ENCODE measurements at regions not wholly inside any gene's neighbourhood (a gene's known extent, or its start where the extent isn't known, plus 50 kb on each side); places are given as distances from the start of the nearest gene placed in this dataset.

GRCh38 chr9:84484172-84484571 lies 143.6 kb upstream of the SLC28A3 start (continued):
- TF ChIP-seq GTF2F1 (IDR thresholded peaks at IDR 0.05; ENCODE audit: borderline replicate concordance, low read depth, low read length): no peak

- no peak overlapping the region for H4K5ac ChIP-seq (ENCODE audit: insufficient read length, low read depth, low read length)
- H4K8ac ChIP-seq (ENCODE audit: extremely low read depth, insufficient read depth, low read length): no peak overlapping the region
- H4K91ac ChIP-seq (replicated peaks; ENCODE audit: insufficient read length, low read length): no peak overlapping the region
- TF ChIP-seq KDM4A (IDR thresholded peaks at IDR 0.05; ENCODE audit: low read depth, low read length, severe bottlenecking) (no peak), RNF2 (IDR thresholded peaks at IDR 0.05; ENCODE audit: borderline replicate concordance, low read depth, low read length, missing control alignments, poor library complexity, severe bottlenecking) (no peak)
- no peak overlapping the region for H3K4me3 ChIP-seq (ENCODE audit: extremely low read depth in 1 of 4, insufficient read depth in 2 of 4, low read depth in 3 of 4, low read length in 4 of 4)
- no peak overlapping the region for H3K14ac ChIP-seq (ENCODE audit: insufficient read length)
- H3K23ac ChIP-seq (ENCODE audit: insufficient read length): no peak overlapping the region
- H2BK20ac ChIP-seq (ENCODE audit: low read length): no peak overlapping the region
- no peaks in the 10 kb centered on the region for H3K23me2 ChIP-seq (ENCODE audit: low read depth, low read length)
- DNase-seq (ENCODE audit: low read depth in 1 of 2, low spot score in 2 of 2) (no peak), FAIRE-seq (no peak)
- H3K27ac ChIP-seq (ENCODE audit: low read depth, low read length): no peak overlapping the region
- no peak overlapping the region for H3K4me2 ChIP-seq (ENCODE audit: insufficient read depth in 1 of 2, low read depth in 2 of 2, low read length in 2 of 2)
- H3K79me2 ChIP-seq (ENCODE audit: control insufficient read depth in 1 of 2, insufficient read depth in 2 of 2, low read length in 2 of 2): no peaks in the 10 kb centered on the region
- no peak overlapping the region for H3K9ac ChIP-seq (replicated peaks in 1 of 4; ENCODE audit: extremely low read depth in 1 of 4, low read depth in 3 of 4, low read length in 3 of 4)
- H3K4me1 ChIP-seq (replicated peaks in 1 of 4; ENCODE audit: control insufficient read depth in 3 of 4, insufficient read depth in 4 of 4, low read length in 3 of 4): no peaks in the 10 kb centered on the region
- no peak overlapping the region for H3K4ac ChIP-seq (replicated peaks; ENCODE audit: insufficient read length, low read depth, low read length)
- no peak overlapping the region for H2BK12ac ChIP-seq (ENCODE audit: low read depth, low read length)
- H3K36me3 ChIP-seq (ENCODE audit: control insufficient read depth in 2 of 4, insufficient read depth in 4 of 4, low read length in 3 of 4): no peaks in the 10 kb centered on the region
- ChIA-PET POLR2A (ENCODE audit: partially characterized antibody) (no interaction called here), CTCF (ENCODE audit: partially characterized antibody) (interaction anchor here (0.8 kb wide), 1 partner anchor 35 kb away, joined by 3 read pairs; no protein-coding TSS in a partner anchor)
- H3K56ac ChIP-seq (replicated peaks; ENCODE audit: insufficient read length, low read depth, low read length): no peak overlapping the region
- H3K9me3 ChIP-seq (ENCODE audit: insufficient read depth in 2 of 2, low read depth in 1 of 2, low read length in 1 of 2): no peaks in the 10 kb centered on the region
- H2BK5ac ChIP-seq (ENCODE audit: low read depth, low read length): no peak overlapping the region
- no peak overlapping the region for H2BK120ac ChIP-seq (replicated peaks; ENCODE audit: low read depth, low read length)
- H2AK5ac ChIP-seq (ENCODE audit: low read depth, low read length): no peak overlapping the region
- WGBS, 2 experiments (ENCODE audit: extremely low coverage in 1 of 2, insufficient coverage in 1 of 2, insufficient read length in 1 of 2, insufficient replicate concordance in 2 of 2, low coverage in 1 of 2, low lambda C conversion rate in 2 of 2, missing lambda C conversion rate in 1 of 2): 83% methylated on average over 2 of the region's 2 CpGs; no CpG with 5 or more reads in 1 of the 2 experiments
- no peak overlapping the region for H2BK15ac ChIP-seq (ENCODE audit: low read length)
- H3K79me1 ChIP-seq (ENCODE audit: low read depth, low read length): no peaks in the 10 kb centered on the region; the same call in 1 of the 2 replicates
- H2AFZ ChIP-seq (ENCODE audit: low read length): no peak overlapping the region
- H3K27me3 ChIP-seq (replicated peaks in 1 of 4; ENCODE audit: control insufficient read depth in 3 of 4, extremely low read depth in 1 of 4, insufficient read depth in 3 of 4, low read length in 3 of 4): no peaks in the 10 kb centered on the region
- H4K20me1 ChIP-seq (replicated peaks in 1 of 2; ENCODE audit: control insufficient read depth in 1 of 2, insufficient read depth in 2 of 2, low read length in 2 of 2): no peaks in the 10 kb centered on the region
- no peak overlapping the region for H3K18ac ChIP-seq (ENCODE audit: extremely low read depth, low read length)
Measured at GRCh38 chr9:84485539-84485938, 145.0 kb upstream of the SLC28A3 start.

Measured in H1 (cell line).